GM12865 (cell line): ENCODE measurements at regions not wholly inside any gene's neighbourhood (a gene's known extent, or its start where the extent isn't known, plus 50 kb on each side); places are given as distances from the start of the nearest gene placed in this dataset.

Experiments used
- DNase-seq: peaks from one replicate; pipeline ENCODE4 v3.0.0; 2010; ENCODE audit warnings: low read depth
- H3K4me3 ChIP-seq: 2 replicates; pipeline ENCODE4 v1.5.1; 2011; ENCODE audit warnings: mild to moderate bottlenecking, low read depth, low read length, control low read depth
- CTCF ChIP-seq: IDR thresholded peaks from 2 replicates; pipeline ENCODE4 v1.5.1; 2011; ENCODE audit warnings: low read length, control low read depth, low read depth, inconsistent platforms; ENCODE audit not compliant: insufficient read depth; ENCODE audit errors: missing control alignments

- DNase-seq, result no peak
- no peak overlapping the region for H3K4me3 ChIP-seq
- no peak for TF ChIP-seq CTCF
Measured at GRCh38 chr7:27299861-27300260, 57.3 kb downstream of the EVX1 start.

GRCh38 chr7:27300421-27300820 lies 57.8 kb downstream of the EVX1 start:
- no peak for DNase-seq
- no peak for TF ChIP-seq CTCF

GRCh38 chr7:27302590-27302989 lies 60.0 kb downstream of the EVX1 start:
- no peak for TF ChIP-seq CTCF
- H3K4me3 ChIP-seq, result no peak overlapping the region
- DNase-seq, result no peak

More at GRCh38 chr7:27300421-27300820, 57.8 kb downstream of the EVX1 start:
- H3K4me3 ChIP-seq, result no peak overlapping the region

GRCh38 chr7:27303026-27303425 lies 60.4 kb downstream of the EVX1 start:
- no peak for DNase-seq
- H3K4me3 ChIP-seq, result no peak overlapping the region
- TF ChIP-seq CTCF, result no peak

GRCh38 chr7:27305854-27306253 lies 63.3 kb downstream of the EVX1 start:
- no peak for DNase-seq
- TF ChIP-seq CTCF, result no peak
- no peak overlapping the region for H3K4me3 ChIP-seq

- DNase-seq, result no peak
- no peak for TF ChIP-seq CTCF
- H3K4me3 ChIP-seq, result no peak overlapping the region
Measured at GRCh38 chr7:27312820-27313219, 70.2 kb downstream of the EVX1 start.

- no peak for TF ChIP-seq CTCF
- no peak overlapping the region for H3K4me3 ChIP-seq
- no peak for DNase-seq
Measured at GRCh38 chr7:27314111-27314510, 71.5 kb downstream of the EVX1 start.
